Esophagus squamous epithelium (tissue), 5 donors: ENCODE measurements at regions not wholly inside any gene's neighbourhood (a gene's known extent, or its start where the extent isn't known, plus 50 kb on each side); places are given as distances from the start of the nearest gene placed in this dataset.

Experiments
- DNase-seq: peaks from one replicate; lab custom pipeline; 2025; lab: John Stamatoyannopoulos, UW
- H3K27ac ChIP-seq, 4 donors: fragments of 200-600 bp; sonication (generic); one replicate each; pipeline ENCODE4 v1.5.1; 2016 to 2019; ENCODE audit warnings: mild to moderate bottlenecking in 1 of 4
- H3K27me3 ChIP-seq, 4 donors: fragments of 200-600 bp; sonication (generic); 1 replicate in 3 of 4; 2 replicates in 1 of 4; pipeline versions ENCODE4 v1.5.1 to v1.6.0; 2017 to 2021; ENCODE audit warnings: antibody characterized with exemption in 1 of 4
- H3K36me3 ChIP-seq, 3 donors: fragments of 200-600 bp; sonication (generic); one replicate each; pipeline ENCODE4 v1.5.1; 2016 to 2019
- H3K4me1 ChIP-seq, 3 donors: fragments of 200-600 bp; sonication (generic); one replicate each; pipeline ENCODE4 v1.5.1; 2017 to 2019
- H3K4me3 ChIP-seq, 4 donors: fragments of 200-600 bp; sonication (generic); 1 replicate in 3 of 4; 2 replicates in 1 of 4; pipeline ENCODE4 v1.5.1; 2016 to 2019; ENCODE audit warnings: mild to moderate bottlenecking in 2 of 4, moderate library complexity in 1 of 4
- H3K9me3 ChIP-seq, 3 donors: fragments of 200-600 bp; sonication (generic); one replicate each; pipeline ENCODE4 v1.5.1; 2016 to 2019
- CTCF ChIP-seq, 6 experiments: fragments of 450-650 bp in 4 of 6; fragments of 200-600 bp in 2 of 6; sonication (generic) in 2 of 6; IDR thresholded peaks; one replicate each; pipeline ENCODE4 v1.5.1; 2016 to 2019; ENCODE audit warnings: antibody characterized with exemption in 6 of 6, mild to moderate bottlenecking in 4 of 6, moderate library complexity in 4 of 6
- POLR2A ChIP-seq, 4 donors: fragments of 450-650 bp; IDR thresholded peaks; one replicate each; pipeline ENCODE4 v1.6.1; 2017; ENCODE audit warnings: antibody characterized with exemption in 4 of 4, mild to moderate bottlenecking in 4 of 4, moderate library complexity in 3 of 4
- WGBS, 2 donors: methylation state at CpG; one replicate each; pipeline ENCODE4 v1.1.5; 2018; 5-methylcytosine and 5-hydroxymethylcytosine counted together
- intact Hi-C: fragments of 100-400 bp; cut with DNase I; formaldehyde crosslinking; loops from one replicate; pipeline ENCODE4 v1.15.0; 2022
- donor health status: DM: yes; HTN: yes; CAD: no.

GRCh38 chr10:3016016-3016415, 51.3 kb upstream of the PFKP start:
- Histone ChIP-seq H3K4me1 (no peaks in the 10 kb centered on the region), H3K9me3 (peaks cover 0 to 3% (median 0%) of the 10 kb centered on the region in 3 donors), H3K27me3 (peaks cover 0 to 65% (median 0%) of the 10 kb centered on the region in 4 donors), H3K36me3 (no peaks in the 10 kb centered on the region), H3K27ac (no peak overlapping the region), H3K4me3 (no peak overlapping the region)
- no peak for DNase-seq
- 54 to 78% methylated on average over 7 of the region's 7 CpGs for WGBS, 2 donors
- intact Hi-C loops, result no loop called here
- TF ChIP-seq POLR2A (IDR thresholded peaks at IDR 0.05), result no peak

- intact Hi-C loops, result no loop called here
- TF ChIP-seq POLR2A (IDR thresholded peaks at IDR 0.05), result no peak
- no peak for TF ChIP-seq CTCF (IDR thresholded peaks at IDR 0.05)
- Histone ChIP-seq H3K36me3 (no peaks in the 10 kb centered on the region), H3K4me1 (no peaks in the 10 kb centered on the region), H3K4me3 (no peak overlapping the region), H3K27me3 (peaks cover 0 to 65% (median 0%) of the 10 kb centered on the region in 4 donors), H3K27ac (no peak overlapping the region), H3K9me3 (peaks cover 0 to 3% (median 0%) of the 10 kb centered on the region in 3 donors)
- no peak for DNase-seq
- 27 to 35% methylated on average over 7 to 9 of the region's 9 CpGs for WGBS, 2 donors
Observed at GRCh38 chr10:3014968-3015367, 52.4 kb upstream of the PFKP start.

GRCh38 chr10:3012223-3012622, 55.1 kb upstream of the PFKP start:
- WGBS, 2 donors, result 76 to 83% methylated on average over 5 of the region's 5 CpGs
- H3K27me3 ChIP-seq, result peaks cover 0 to 80% (median 0%) of the 10 kb centered on the region in 4 donors

GRCh38 chr10:3010816-3011460, 56.4 kb upstream of the PFKP start:
- no peak overlapping the region for H3K27ac ChIP-seq
- peaks cover 0 to 14% (median 0%) of the 10 kb centered on the region in 3 donors for H3K4me1 ChIP-seq
- peaks cover 0 to 3% (median 0%) of the 10 kb centered on the region in 3 donors for H3K9me3 ChIP-seq
- H3K36me3 ChIP-seq, result no peaks in the 10 kb centered on the region
- no peak for TF ChIP-seq CTCF (IDR thresholded peaks at IDR 0.05)
- no peak for TF ChIP-seq POLR2A (IDR thresholded peaks at IDR 0.05)
- WGBS, 2 donors, result 30% methylated on average over 8 to 10 of the region's 10 CpGs
- H3K4me3 ChIP-seq, result no peak overlapping the region
- intact Hi-C loops, result no loop called here
- no peak for DNase-seq
- H3K27me3 ChIP-seq, result peaks cover 0 to 88% (median 0%) of the 10 kb centered on the region in 4 donors

More at GRCh38 chr10:3012223-3012622, 55.1 kb upstream of the PFKP start:
- Histone ChIP-seq H3K4me1 (peaks cover 0 to 14% (median 0%) of the 10 kb centered on the region in 3 donors), H3K27ac (no peak overlapping the region), H3K4me3 (no peak overlapping the region), H3K36me3 (no peaks in the 10 kb centered on the region), H3K9me3 (peaks cover 0 to 3% (median 0%) of the 10 kb centered on the region in 3 donors)
- intact Hi-C loops, result no loop called here
- no peak for DNase-seq
- TF ChIP-seq POLR2A (IDR thresholded peaks at IDR 0.05) (no peak), CTCF (IDR thresholded peaks at IDR 0.05) (no peak)

GRCh38 chr10:3010334-3010733, 57.0 kb upstream of the PFKP start:
- Histone ChIP-seq H3K4me3 (no peak overlapping the region), H3K4me1 (peaks cover 0 to 14% (median 0%) of the 10 kb centered on the region in 3 donors), H3K9me3 (peaks cover 0 to 3% (median 0%) of the 10 kb centered on the region in 3 donors), H3K27me3 (peaks cover 0 to 83% (median 0%) of the 10 kb centered on the region in 4 donors), H3K36me3 (no peaks in the 10 kb centered on the region), H3K27ac (no peak overlapping the region)
- no peak for DNase-seq
- 65 to 81% methylated on average over 8 of the region's 8 CpGs for WGBS, 2 donors
- intact Hi-C loops, result no loop called here
- TF ChIP-seq POLR2A (IDR thresholded peaks at IDR 0.05) (no peak), CTCF (IDR thresholded peaks at IDR 0.05) (no peak)
